Lower leg skin (tissue), 3 donors: ENCODE measurements at regions not wholly inside any gene's neighbourhood (a gene's known extent, or its start where the extent isn't known, plus 50 kb on each side); places are given as distances from the start of the nearest gene placed in this dataset.

Source experiments
- POLR2A ChIP-seq, 2 donors: fragments of 450-650 bp; IDR thresholded peaks; one replicate each; pipeline ENCODE4 v1.6.1; 2016 to 2017; ENCODE audit warnings: antibody characterized with exemption in 2 of 2, mild to moderate bottlenecking in 1 of 2, moderate library complexity in 1 of 2
- TF ChIP-seq, protein P1 (sequence below), 3 donors: fragments of 450-650 bp; IDR thresholded peaks; one replicate each; pipeline ENCODE4 v1.5.1; 2016; ENCODE audit warnings: antibody characterized with exemption in 3 of 3, mild to moderate bottlenecking in 3 of 3, moderate library complexity in 2 of 3

DNA sequence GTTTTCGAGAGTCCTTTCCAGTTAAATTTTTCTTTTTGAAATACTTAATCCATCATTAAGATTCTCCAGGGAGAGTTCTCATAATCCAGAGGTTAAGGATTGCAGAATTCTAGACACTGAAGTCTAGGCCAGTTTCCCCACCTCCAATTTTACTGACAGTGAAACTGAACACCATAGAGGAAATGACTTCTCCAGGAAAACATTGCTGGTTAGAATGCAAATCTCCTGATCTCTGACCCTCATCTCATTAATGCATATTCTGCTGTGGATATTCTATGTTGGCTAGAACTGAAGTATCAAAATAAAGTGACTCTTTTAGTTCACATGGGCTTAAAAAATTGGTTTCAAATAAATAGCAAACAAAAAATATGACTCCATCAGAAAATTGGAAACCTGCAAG is 105.8 kb upstream of the UGP2 start:
- TF ChIP-seq, protein P1, sequence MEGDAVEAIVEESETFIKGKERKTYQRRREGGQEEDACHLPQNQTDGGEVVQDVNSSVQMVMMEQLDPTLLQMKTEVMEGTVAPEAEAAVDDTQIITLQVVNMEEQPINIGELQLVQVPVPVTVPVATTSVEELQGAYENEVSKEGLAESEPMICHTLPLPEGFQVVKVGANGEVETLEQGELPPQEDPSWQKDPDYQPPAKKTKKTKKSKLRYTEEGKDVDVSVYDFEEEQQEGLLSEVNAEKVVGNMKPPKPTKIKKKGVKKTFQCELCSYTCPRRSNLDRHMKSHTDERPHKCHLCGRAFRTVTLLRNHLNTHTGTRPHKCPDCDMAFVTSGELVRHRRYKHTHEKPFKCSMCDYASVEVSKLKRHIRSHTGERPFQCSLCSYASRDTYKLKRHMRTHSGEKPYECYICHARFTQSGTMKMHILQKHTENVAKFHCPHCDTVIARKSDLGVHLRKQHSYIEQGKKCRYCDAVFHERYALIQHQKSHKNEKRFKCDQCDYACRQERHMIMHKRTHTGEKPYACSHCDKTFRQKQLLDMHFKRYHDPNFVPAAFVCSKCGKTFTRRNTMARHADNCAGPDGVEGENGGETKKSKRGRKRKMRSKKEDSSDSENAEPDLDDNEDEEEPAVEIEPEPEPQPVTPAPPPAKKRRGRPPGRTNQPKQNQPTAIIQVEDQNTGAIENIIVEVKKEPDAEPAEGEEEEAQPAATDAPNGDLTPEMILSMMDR (IDR thresholded peaks at IDR 0.05): no peak
- TF ChIP-seq POLR2A (IDR thresholded peaks at IDR 0.05): no peak
